SK-N-SH treated with all-trans-retinoic acid at 6 μM for 48 hours (cell line): ENCODE measurements at regions not wholly inside any gene's neighbourhood (a gene's known extent, or its start where the extent isn't known, plus 50 kb on each side); places are given as distances from the start of the nearest gene placed in this dataset.

Source experiments
- ATAC-seq: fragments of 200-7000 bp; cut with Tn5 transposase; 3 replicates; pipeline ENCODE4 v1.9.1; 2020; ENCODE audit warnings: mild to moderate bottlenecking, moderate library complexity
- ARNTL ChIP-seq: fragments of 450-650 bp; formaldehyde crosslinking; IDR thresholded peaks from 2 replicates; pipeline ENCODE4 v1.5.0; 2020; ENCODE audit warnings: low read depth, mild to moderate bottlenecking, moderate library complexity, borderline replicate concordance
- BACH2 ChIP-seq: fragments of 250-450 bp; sonication (Bioruptor Pico); IDR thresholded peaks from 2 replicates; pipeline ENCODE4 v1.9.0; 2021; ENCODE audit warnings: mild to moderate bottlenecking, borderline replicate concordance
- CSDC2 ChIP-seq: fragments of 250-450 bp; sonication (Bioruptor Pico); IDR thresholded peaks from 2 replicates; pipeline ENCODE4 v1.5.0; 2020; ENCODE audit warnings: mild to moderate bottlenecking, moderate library complexity
- ESRRG ChIP-seq: fragments of 250-450 bp; sonication (Bioruptor Pico); IDR thresholded peaks from 2 replicates; pipeline ENCODE4 v1.6.1; 2021; ENCODE audit warnings: mild to moderate bottlenecking
- GLIS3 ChIP-seq: fragments of 250-450 bp; sonication (Bioruptor Pico); IDR thresholded peaks from 2 replicates; pipeline ENCODE4 v1.5.0; 2020; ENCODE audit warnings: mild to moderate bottlenecking, moderate library complexity
- OSR1 ChIP-seq: fragments of 250-450 bp; sonication (Bioruptor Pico); IDR thresholded peaks from 2 replicates; pipeline ENCODE4 v1.8.0; 2022; ENCODE audit warnings: moderate library complexity, mild to moderate bottlenecking, inconsistent platforms
- PPARA ChIP-seq: fragments of 250-450 bp; sonication (Bioruptor Pico); IDR thresholded peaks from 2 replicates; pipeline ENCODE4 v1.5.0; 2020; ENCODE audit warnings: mild to moderate bottlenecking, borderline replicate concordance
- RARB ChIP-seq: fragments of 250-450 bp; sonication (Bioruptor Pico); IDR thresholded peaks from 2 replicates; pipeline ENCODE4 v1.8.0; 2021; ENCODE audit warnings: mild to moderate bottlenecking, moderate library complexity
- SNAI2 ChIP-seq: fragments of 250-450 bp; sonication (Bioruptor Pico); IDR thresholded peaks from 2 replicates; pipeline ENCODE4 v1.5.0; 2020; ENCODE audit warnings: mild to moderate bottlenecking, moderate library complexity
- TOX ChIP-seq: fragments of 250-450 bp; sonication (Bioruptor Pico); IDR thresholded peaks from 2 replicates; pipeline ENCODE4 v1.8.0; 2021; ENCODE audit warnings: mild to moderate bottlenecking, moderate library complexity, borderline replicate concordance
- ZC3H10 ChIP-seq: fragments of 250-450 bp; sonication (Bioruptor Pico); IDR thresholded peaks from 2 replicates; pipeline ENCODE4 v1.5.1; 2021; ENCODE audit warnings: mild to moderate bottlenecking, moderate library complexity
- ZFP3 ChIP-seq: fragments of 250-450 bp; sonication (Bioruptor Pico); IDR thresholded peaks from 2 replicates; pipeline ENCODE4 v1.5.0; 2020; ENCODE audit warnings: mild to moderate bottlenecking, moderate library complexity
- ZFP30 ChIP-seq: fragments of 450-650 bp; formaldehyde crosslinking; IDR thresholded peaks from 2 replicates; pipeline ENCODE4 v1.5.0; 2022; ENCODE audit warnings: mild to moderate bottlenecking, moderate library complexity
- ZNF565 ChIP-seq: fragments of 450-650 bp; formaldehyde crosslinking; conservative IDR thresholded peaks from 2 replicates; pipeline ENCODE4 v1.5.0; 2020; ENCODE audit warnings: low read depth, mild to moderate bottlenecking, moderate library complexity
- ZNF70 ChIP-seq: fragments of 450-650 bp; formaldehyde crosslinking; IDR thresholded peaks from 2 replicates; pipeline ENCODE4 v1.5.0; 2020; ENCODE audit warnings: mild to moderate bottlenecking, moderate library complexity
- ZNF8 ChIP-seq: fragments of 450-650 bp; formaldehyde crosslinking; IDR thresholded peaks from 2 replicates; pipeline ENCODE4 v1.5.0; 2020; ENCODE audit warnings: mild to moderate bottlenecking, moderate library complexity
- TF ChIP-seq, protein P1 (sequence below): fragments of 250-450 bp; sonication (Bioruptor Pico); IDR thresholded peaks from 2 replicates; pipeline ENCODE4 v1.5.1; 2020; ENCODE audit warnings: low read depth, mild to moderate bottlenecking, moderate library complexity
- TF ChIP-seq, protein P2 (sequence below): fragments of 250-450 bp; sonication (Bioruptor Pico); IDR thresholded peaks from 2 replicates; pipeline ENCODE4 v1.8.0; 2020; ENCODE audit warnings: mild to moderate bottlenecking, moderate library complexity, borderline replicate concordance
- TF ChIP-seq, protein P3 (sequence below): fragments of 250-450 bp; sonication (Bioruptor Pico); IDR thresholded peaks from 2 replicates; pipeline ENCODE4 v1.8.0; 2021; ENCODE audit warnings: low read depth, mild to moderate bottlenecking, moderate library complexity, borderline replicate concordance
- TF ChIP-seq, protein P4 (sequence below): fragments of 250-450 bp; sonication (Bioruptor Pico); IDR thresholded peaks from 2 replicates; pipeline ENCODE4 v1.5.1; 2021; ENCODE audit warnings: mild to moderate bottlenecking, moderate library complexity
- TF ChIP-seq, protein P5 (sequence below): fragments of 250-450 bp; sonication (Bioruptor Pico); IDR thresholded peaks from 2 replicates; pipeline ENCODE4 v1.5.0; 2020; ENCODE audit warnings: mild to moderate bottlenecking, moderate library complexity

DNA sequence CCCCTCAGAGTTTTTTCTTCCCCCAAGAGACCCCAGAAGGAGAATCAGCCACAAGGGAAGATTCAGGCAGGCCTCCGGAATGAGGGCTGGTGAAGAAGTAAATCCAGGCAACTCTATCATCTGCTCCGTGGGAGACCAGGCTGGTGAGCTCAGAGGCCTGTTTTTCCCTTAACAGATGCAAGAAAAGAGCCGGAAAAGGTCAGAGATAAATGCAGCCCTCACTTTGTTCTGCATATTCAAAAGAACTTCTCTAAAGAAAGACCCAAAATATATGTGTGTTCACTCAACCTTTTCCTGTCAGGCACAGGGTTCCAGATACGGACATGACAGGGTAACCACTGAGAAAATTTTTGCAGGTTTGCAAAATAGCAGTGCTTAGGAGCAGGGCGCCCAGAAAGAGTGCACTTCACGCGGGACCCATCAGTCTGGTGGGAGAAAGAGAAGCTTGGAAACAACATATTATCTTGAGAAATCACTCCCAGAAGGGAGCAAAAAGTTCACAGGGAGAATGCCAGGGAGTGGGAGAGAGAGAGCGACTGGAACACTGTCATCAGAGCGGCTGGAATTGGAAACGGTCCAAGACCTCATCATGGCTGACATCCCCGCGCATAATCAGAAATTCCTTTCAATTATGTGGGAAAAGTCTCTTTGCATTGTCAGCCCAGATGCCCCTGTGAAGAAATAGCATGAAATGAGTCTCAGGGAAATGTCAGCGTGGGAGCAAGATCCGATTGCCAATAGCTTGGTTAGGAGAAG lies 244.8 kb upstream of the SLC14A2 start (continued):
- TF ChIP-seq, protein P1, sequence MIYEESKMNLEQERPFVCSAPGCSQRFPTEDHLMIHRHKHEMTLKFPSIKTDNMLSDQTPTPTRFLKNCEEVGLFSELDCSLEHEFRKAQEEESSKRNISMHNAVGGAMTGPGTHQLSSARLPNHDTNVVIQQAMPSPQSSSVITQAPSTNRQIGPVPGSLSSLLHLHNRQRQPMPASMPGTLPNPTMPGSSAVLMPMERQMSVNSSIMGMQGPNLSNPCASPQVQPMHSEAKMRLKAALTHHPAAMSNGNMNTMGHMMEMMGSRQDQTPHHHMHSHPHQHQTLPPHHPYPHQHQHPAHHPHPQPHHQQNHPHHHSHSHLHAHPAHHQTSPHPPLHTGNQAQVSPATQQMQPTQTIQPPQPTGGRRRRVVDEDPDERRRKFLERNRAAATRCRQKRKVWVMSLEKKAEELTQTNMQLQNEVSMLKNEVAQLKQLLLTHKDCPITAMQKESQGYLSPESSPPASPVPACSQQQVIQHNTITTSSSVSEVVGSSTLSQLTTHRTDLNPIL (CRISPR knock-in tag) = no peak
- no peak for TF ChIP-seq BACH2 (CRISPR knock-in tag)
- no peak for TF ChIP-seq PPARA
- no peak for TF ChIP-seq CSDC2
- no peak for TF ChIP-seq OSR1
- no peak for TF ChIP-seq ZFP30 (CRISPR knock-in tag)
- TF ChIP-seq, protein P2, sequence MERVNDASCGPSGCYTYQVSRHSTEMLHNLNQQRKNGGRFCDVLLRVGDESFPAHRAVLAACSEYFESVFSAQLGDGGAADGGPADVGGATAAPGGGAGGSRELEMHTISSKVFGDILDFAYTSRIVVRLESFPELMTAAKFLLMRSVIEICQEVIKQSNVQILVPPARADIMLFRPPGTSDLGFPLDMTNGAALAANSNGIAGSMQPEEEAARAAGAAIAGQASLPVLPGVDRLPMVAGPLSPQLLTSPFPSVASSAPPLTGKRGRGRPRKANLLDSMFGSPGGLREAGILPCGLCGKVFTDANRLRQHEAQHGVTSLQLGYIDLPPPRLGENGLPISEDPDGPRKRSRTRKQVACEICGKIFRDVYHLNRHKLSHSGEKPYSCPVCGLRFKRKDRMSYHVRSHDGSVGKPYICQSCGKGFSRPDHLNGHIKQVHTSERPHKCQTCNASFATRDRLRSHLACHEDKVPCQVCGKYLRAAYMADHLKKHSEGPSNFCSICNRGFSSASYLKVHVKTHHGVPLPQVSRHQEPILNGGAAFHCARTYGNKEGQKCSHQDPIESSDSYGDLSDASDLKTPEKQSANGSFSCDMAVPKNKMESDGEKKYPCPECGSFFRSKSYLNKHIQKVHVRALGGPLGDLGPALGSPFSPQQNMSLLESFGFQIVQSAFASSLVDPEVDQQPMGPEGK = no peak
- no peak for TF ChIP-seq ZNF8 (CRISPR knock-in tag)
- no peak for TF ChIP-seq RARB (CRISPR knock-in tag)

DNA sequence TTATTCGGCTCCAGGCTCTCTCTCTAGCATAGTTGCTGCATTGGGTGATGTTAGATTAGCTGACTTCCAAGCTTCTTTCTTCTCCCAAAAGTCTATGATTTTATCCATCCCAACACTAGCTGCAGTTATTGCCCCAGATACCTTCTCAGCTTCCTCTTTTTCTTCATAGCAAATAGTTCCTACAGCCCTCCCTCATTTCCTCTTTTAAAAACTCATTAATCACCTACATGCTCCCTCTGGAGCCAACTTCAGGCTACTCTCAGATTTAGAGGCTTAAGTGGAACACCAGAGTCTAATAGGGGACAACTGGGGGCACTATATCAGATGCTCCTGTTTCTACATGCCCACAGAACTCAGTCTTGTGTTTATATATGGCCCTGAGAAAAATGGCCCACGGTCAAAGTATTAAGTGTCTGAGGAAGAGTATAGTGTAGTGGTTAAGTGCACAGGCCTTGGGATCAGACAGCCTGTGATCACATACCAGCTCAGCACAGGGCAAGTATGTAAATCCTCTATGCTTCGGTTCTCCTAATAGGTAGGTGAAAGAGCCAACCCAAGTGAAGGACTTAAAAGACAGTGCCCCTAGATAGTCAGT lies 241.9 kb upstream of the SLC14A2 start:
- TF ChIP-seq, protein P2 = no peak
- TF ChIP-seq ZNF8 (CRISPR knock-in tag) = no peak
- TF ChIP-seq OSR1 = no peak
- TF ChIP-seq RARB (CRISPR knock-in tag) = no peak
- no peak for TF ChIP-seq ZFP3 (CRISPR knock-in tag)
- TF ChIP-seq ZNF565 = no peak
- TF ChIP-seq PPARA = no peak
- TF ChIP-seq, protein P3, sequence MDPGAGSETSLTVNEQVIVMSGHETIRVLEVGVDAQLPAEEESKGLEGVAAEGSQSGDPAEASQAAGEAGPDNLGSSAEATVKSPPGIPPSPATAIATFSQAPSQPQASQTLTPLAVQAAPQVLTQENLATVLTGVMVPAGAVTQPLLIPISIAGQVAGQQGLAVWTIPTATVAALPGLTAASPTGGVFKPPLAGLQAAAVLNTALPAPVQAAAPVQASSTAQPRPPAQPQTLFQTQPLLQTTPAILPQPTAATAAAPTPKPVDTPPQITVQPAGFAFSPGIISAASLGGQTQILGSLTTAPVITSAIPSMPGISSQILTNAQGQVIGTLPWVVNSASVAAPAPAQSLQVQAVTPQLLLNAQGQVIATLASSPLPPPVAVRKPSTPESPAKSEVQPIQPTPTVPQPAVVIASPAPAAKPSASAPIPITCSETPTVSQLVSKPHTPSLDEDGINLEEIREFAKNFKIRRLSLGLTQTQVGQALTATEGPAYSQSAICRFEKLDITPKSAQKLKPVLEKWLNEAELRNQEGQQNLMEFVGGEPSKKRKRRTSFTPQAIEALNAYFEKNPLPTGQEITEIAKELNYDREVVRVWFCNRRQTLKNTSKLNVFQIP (CRISPR knock-in tag) = no peak
- TF ChIP-seq BACH2 (CRISPR knock-in tag) = no peak
- TF ChIP-seq ARNTL (CRISPR knock-in tag) = no peak
- TF ChIP-seq, protein P4, sequence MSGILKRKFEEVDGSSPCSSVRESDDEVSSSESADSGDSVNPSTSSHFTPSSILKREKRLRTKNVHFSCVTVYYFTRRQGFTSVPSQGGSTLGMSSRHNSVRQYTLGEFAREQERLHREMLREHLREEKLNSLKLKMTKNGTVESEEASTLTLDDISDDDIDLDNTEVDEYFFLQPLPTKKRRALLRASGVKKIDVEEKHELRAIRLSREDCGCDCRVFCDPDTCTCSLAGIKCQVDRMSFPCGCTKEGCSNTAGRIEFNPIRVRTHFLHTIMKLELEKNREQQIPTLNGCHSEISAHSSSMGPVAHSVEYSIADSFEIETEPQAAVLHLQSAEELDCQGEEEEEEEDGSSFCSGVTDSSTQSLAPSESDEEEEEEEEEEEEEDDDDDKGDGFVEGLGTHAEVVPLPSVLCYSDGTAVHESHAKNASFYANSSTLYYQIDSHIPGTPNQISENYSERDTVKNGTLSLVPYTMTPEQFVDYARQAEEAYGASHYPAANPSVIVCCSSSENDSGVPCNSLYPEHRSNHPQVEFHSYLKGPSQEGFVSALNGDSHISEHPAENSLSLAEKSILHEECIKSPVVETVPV (CRISPR knock-in tag) = no peak
- TF ChIP-seq CSDC2 = no peak
- no peak for TF ChIP-seq SNAI2
- TF ChIP-seq ZC3H10 (CRISPR knock-in tag) = no peak
- TF ChIP-seq, protein P5, sequence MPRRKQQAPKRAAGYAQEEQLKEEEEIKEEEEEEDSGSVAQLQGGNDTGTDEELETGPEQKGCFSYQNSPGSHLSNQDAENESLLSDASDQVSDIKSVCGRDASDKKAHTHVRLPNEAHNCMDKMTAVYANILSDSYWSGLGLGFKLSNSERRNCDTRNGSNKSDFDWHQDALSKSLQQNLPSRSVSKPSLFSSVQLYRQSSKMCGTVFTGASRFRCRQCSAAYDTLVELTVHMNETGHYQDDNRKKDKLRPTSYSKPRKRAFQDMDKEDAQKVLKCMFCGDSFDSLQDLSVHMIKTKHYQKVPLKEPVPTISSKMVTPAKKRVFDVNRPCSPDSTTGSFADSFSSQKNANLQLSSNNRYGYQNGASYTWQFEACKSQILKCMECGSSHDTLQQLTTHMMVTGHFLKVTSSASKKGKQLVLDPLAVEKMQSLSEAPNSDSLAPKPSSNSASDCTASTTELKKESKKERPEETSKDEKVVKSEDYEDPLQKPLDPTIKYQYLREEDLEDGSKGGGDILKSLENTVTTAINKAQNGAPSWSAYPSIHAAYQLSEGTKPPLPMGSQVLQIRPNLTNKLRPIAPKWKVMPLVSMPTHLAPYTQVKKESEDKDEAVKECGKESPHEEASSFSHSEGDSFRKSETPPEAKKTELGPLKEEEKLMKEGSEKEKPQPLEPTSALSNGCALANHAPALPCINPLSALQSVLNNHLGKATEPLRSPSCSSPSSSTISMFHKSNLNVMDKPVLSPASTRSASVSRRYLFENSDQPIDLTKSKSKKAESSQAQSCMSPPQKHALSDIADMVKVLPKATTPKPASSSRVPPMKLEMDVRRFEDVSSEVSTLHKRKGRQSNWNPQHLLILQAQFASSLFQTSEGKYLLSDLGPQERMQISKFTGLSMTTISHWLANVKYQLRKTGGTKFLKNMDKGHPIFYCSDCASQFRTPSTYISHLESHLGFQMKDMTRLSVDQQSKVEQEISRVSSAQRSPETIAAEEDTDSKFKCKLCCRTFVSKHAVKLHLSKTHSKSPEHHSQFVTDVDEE (CRISPR knock-in tag) = no peak
- no peak for TF ChIP-seq ESRRG (CRISPR knock-in tag)
- TF ChIP-seq TOX (CRISPR knock-in tag) = no peak
- TF ChIP-seq ZNF70 (CRISPR knock-in tag) = no peak
- TF ChIP-seq GLIS3 (CRISPR knock-in tag) = no peak
- ATAC-seq = no peak
